ENCODE measurements at regions not wholly inside any gene's neighbourhood (a gene's known extent, or its start where the extent isn't known, plus 50 kb on each side); places are given as distances from the start of the nearest gene placed in this dataset.

DNA sequence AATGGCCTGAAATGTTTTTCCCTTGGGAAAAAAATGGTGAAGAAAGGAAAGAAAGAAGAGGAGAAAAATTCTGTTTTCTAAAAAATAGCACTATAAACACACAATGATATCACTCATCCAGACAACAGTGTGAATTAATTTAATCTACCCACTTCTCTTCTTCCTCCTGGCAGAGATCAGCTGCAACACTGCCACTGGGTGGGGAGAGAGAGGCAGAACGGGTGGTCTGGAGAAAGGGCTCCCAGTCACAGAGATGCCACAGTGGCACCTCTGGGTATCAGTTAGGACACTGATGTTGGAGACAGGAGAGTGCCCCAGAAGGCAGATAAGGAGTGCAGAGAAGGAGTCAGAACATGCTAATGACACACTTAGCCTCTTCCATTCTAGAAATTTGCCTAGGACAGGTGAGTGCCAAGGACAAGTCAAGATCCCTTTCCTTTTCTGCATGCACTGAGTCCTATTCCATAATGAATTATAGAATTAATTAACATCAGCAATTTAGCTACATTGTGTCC lies 168.6 kb downstream of the SUCLA2 start:
- Histone ChIP-seq H3K4me1 (ENCODE audit: control insufficient read depth, insufficient read depth, low read length) (no peaks in the 10 kb centered on the region), H3K4me3 (ENCODE audit: low read depth, low read length) (no peak overlapping the region), H3K9me3 (ENCODE audit: control insufficient read depth, insufficient read depth, low read length) (no peaks in the 10 kb centered on the region), H3K27ac (ENCODE audit: low read depth, low read length) (no peak overlapping the region), H3K27me3 (ENCODE audit: control insufficient read depth, insufficient read depth, low read length) (no peaks in the 10 kb centered on the region), H3K36me3 (ENCODE audit: control insufficient read depth, insufficient read depth, low read length) (no peaks in the 10 kb centered on the region)
- no peak for DNase-seq (ENCODE audit: low read depth in 4 of 6, low spot score in 6 of 6)
- WGBS (ENCODE audit: insufficient coverage): no CpG with 5 or more reads among the region's 1 CpG

DNA sequence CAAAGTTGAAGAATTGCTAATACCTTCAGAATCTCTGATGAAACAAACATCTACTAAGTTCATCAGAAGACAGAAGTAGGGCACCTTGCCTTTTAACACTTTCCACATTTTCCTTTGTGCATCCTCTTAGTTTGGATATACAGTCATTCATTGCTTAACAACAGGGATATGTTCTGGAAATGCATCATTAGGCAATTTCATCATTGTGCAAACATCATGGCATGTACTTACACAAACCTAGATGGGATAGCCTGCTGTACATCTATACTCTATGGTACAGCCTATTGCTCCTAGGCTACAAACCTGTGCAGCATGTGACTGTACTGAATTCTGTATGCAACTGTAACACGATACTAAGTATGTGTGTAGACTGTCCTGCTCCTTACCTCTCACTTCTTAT lies 169.8 kb downstream of the SUCLA2 start:
- Histone ChIP-seq H3K9me3 (ENCODE audit: control insufficient read depth, insufficient read depth, low read length) (no peaks in the 10 kb centered on the region), H3K36me3 (ENCODE audit: control insufficient read depth, insufficient read depth, low read length) (no peaks in the 10 kb centered on the region), H3K27me3 (ENCODE audit: control insufficient read depth, insufficient read depth, low read length) (no peaks in the 10 kb centered on the region), H3K4me3 (ENCODE audit: low read depth, low read length) (no peak overlapping the region), H3K27ac (ENCODE audit: low read depth, low read length) (no peak overlapping the region), H3K4me1 (ENCODE audit: control insufficient read depth, insufficient read depth, low read length) (no peaks in the 10 kb centered on the region)
- no CpG with 5 or more reads among the region's 1 CpG for WGBS (ENCODE audit: insufficient coverage)
- no peak for DNase-seq (ENCODE audit: low read depth in 4 of 6, low spot score in 6 of 6)

DNA sequence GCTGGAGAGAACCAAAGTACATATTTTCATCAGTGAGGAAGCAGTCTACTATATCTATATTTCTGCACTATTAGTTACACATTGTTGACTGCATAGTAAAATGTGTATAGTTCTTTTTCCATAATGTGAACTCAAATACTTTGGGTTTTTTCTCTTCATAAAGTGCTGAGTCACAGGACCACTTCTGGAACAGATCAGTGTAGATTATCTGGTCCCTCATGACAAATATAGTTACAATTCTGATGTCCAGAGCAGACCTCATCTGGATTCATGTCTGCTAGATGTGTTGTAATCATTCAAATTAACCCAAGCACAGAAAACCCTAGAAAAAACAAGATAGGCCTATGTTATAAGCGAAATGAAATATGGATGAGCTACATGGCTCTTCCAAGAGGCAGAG lies 171.4 kb downstream of the SUCLA2 start:
- DNase-seq (ENCODE audit: low read depth in 4 of 6, low spot score in 6 of 6): no peak
- Histone ChIP-seq H3K4me1 (ENCODE audit: control insufficient read depth, insufficient read depth, low read length) (no peaks in the 10 kb centered on the region), H3K36me3 (ENCODE audit: control insufficient read depth, insufficient read depth, low read length) (no peaks in the 10 kb centered on the region), H3K27me3 (ENCODE audit: control insufficient read depth, insufficient read depth, low read length) (no peaks in the 10 kb centered on the region), H3K9me3 (ENCODE audit: control insufficient read depth, insufficient read depth, low read length) (peaks cover 3% of the 10 kb centered on the region), H3K4me3 (ENCODE audit: low read depth, low read length) (no peak overlapping the region), H3K27ac (ENCODE audit: low read depth, low read length) (no peak overlapping the region)
- WGBS (ENCODE audit: insufficient coverage): 100% methylated on average over 1 of the region's 1 CpG

DNA sequence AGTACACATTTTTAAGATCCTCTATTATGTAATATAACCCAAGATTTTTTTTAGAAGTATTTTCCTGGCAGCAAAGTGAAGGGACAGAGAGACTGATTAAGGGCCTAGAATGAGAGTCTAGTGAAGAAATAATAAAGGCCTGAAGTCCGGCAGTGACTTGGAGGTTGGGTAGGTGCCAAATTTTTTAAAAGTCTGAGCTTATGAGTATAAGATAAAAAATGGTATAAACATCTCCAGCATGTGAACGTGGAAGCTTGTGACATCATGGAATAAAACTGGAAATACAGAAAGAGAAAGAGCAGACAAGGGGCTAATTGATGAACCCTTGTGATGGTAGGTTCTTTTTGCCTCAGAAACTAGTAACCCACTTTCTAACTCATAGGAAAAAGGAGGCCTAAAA lies 174.6 kb downstream of the SUCLA2 start:
- 89% methylated on average over 1 of the region's 2 CpGs for WGBS (ENCODE audit: insufficient coverage)
- DNase-seq (ENCODE audit: low read depth in 4 of 6, low spot score in 6 of 6): no peak
- Histone ChIP-seq H3K9me3 (ENCODE audit: control insufficient read depth, insufficient read depth, low read length) (peaks cover 3% of the 10 kb centered on the region), H3K4me3 (ENCODE audit: low read depth, low read length) (no peak overlapping the region), H3K36me3 (ENCODE audit: control insufficient read depth, insufficient read depth, low read length) (no peaks in the 10 kb centered on the region), H3K4me1 (ENCODE audit: control insufficient read depth, insufficient read depth, low read length) (no peaks in the 10 kb centered on the region), H3K27me3 (ENCODE audit: control insufficient read depth, insufficient read depth, low read length) (no peaks in the 10 kb centered on the region), H3K27ac (ENCODE audit: low read depth, low read length) (no peak overlapping the region)

DNA sequence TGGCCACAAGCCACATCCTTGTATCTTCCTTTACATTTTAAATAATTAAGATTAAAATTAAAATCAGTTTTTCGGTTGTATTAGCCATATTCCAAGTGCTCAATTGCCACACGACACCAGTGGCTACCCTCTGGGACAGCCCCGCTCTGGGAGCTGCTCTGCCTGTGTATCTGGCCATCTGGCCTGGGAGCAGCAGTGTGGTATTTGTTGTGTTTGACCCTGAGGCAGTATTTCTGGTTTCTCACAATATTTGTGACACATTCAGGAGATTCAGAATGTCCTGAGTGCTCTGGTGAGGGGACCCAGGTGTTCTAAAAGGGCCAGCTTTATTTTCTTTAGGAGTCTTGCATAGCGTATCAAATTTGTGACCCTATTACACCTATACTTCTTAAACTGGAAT lies 179.0 kb downstream of the SUCLA2 start:
- no peak overlapping the region for H3K27ac ChIP-seq (ENCODE audit: low read depth, low read length)
- no peaks in the 10 kb centered on the region for H3K36me3 ChIP-seq (ENCODE audit: control insufficient read depth, insufficient read depth, low read length)
- no peaks in the 10 kb centered on the region for H3K27me3 ChIP-seq (ENCODE audit: control insufficient read depth, insufficient read depth, low read length)
- no peak overlapping the region for H3K4me3 ChIP-seq (ENCODE audit: low read depth, low read length)
- no peak for DNase-seq (ENCODE audit: low read depth in 4 of 6, low spot score in 6 of 6)
- H3K9me3 ChIP-seq (ENCODE audit: control insufficient read depth, insufficient read depth, low read length): peaks cover 3% of the 10 kb centered on the region
- H3K4me1 ChIP-seq (ENCODE audit: control insufficient read depth, insufficient read depth, low read length): no peaks in the 10 kb centered on the region
- no CpG with 5 or more reads among the region's 4 CpGs for WGBS (ENCODE audit: insufficient coverage)

DNA sequence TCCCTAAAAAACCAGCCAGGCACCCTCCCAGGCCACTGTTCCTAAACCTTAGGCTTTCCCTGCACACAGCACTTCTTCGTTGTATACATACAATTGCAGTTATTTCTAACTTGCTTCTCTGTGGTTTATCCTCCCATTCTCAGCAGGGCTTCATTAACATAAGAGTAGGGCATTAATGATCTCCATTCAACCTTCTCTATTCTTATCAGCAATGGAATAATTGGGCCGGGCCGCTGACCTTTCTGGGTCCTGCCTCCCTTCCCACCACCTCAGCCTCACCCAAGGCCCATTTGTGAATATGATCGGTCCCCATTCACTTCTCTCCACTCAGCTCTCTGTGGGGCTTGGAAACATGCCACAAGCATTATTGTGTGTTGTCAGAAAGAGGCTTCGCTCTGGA lies 184.2 kb downstream of the SUCLA2 start:
- no peak for DNase-seq (ENCODE audit: low read depth in 4 of 6, low spot score in 6 of 6)
- Histone ChIP-seq H3K27me3 (ENCODE audit: control insufficient read depth, insufficient read depth, low read length) (no peaks in the 10 kb centered on the region), H3K4me1 (ENCODE audit: control insufficient read depth, insufficient read depth, low read length) (peaks cover 3% of the 10 kb centered on the region), H3K4me3 (ENCODE audit: low read depth, low read length) (no peak overlapping the region), H3K36me3 (ENCODE audit: control insufficient read depth, insufficient read depth, low read length) (no peaks in the 10 kb centered on the region), H3K27ac (ENCODE audit: low read depth, low read length) (no peak overlapping the region), H3K9me3 (ENCODE audit: control insufficient read depth, insufficient read depth, low read length) (no peaks in the 10 kb centered on the region)
- WGBS (ENCODE audit: insufficient coverage): 12% methylated on average over 3 of the region's 5 CpGs

DNA sequence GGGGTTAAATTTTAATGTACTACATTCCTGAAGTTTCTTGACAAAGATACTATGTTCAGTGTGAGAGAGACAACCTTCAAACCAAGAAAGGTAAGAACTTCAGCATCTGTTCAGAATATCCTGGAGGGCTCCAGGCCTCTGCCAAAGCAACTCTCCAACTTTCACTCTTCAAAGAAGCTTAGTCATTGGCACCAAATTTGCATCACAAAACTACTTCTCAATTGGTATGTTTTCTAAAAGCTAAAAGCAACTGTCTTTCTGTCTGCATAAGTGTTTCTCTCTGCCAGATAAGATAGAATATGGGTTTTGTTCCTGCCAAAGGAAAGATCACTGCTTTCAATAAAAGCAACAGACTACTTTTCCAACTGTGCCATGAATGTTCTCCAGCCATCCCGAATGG lies 187.4 kb downstream of the SUCLA2 start:
- DNase-seq (ENCODE audit: low read depth in 4 of 6, low spot score in 6 of 6): peak in 1 of 6 donors; percentile 46
- no peaks in the 10 kb centered on the region for H3K9me3 ChIP-seq (ENCODE audit: control insufficient read depth, insufficient read depth, low read length)
- peaks cover 3% of the 10 kb centered on the region for H3K4me1 ChIP-seq (ENCODE audit: control insufficient read depth, insufficient read depth, low read length)
- H3K4me3 ChIP-seq (ENCODE audit: low read depth, low read length): no peak overlapping the region
- no peak overlapping the region for H3K27ac ChIP-seq (ENCODE audit: low read depth, low read length)
- H3K27me3 ChIP-seq (ENCODE audit: control insufficient read depth, insufficient read depth, low read length): no peaks in the 10 kb centered on the region
- WGBS (ENCODE audit: insufficient coverage): no CpG with 5 or more reads among the region's 1 CpG
- H3K36me3 ChIP-seq (ENCODE audit: control insufficient read depth, insufficient read depth, low read length): no peaks in the 10 kb centered on the region

DNA sequence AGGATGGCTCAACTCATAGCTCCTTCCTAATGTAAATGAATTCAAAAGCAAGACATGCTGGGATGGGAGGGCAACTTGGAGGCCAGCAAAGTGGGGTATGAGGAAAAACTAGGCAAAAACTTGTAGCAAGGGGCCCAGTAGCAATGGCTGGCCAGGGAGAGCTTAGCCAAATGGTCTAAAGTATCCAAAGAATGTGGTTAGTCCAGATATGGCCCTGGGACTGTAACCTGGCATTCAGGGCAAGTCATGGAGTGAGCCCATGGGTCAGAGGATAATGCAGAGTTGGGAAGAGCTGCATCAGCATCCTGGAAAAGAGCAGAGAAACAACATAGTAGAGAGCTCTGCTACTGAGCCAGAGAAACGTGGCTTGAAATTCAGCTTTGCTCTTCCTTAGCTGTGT lies 191.7 kb downstream of the SUCLA2 start:
- no CpG with 5 or more reads among the region's 1 CpG for WGBS (ENCODE audit: insufficient coverage)
- Histone ChIP-seq H3K27me3 (ENCODE audit: control insufficient read depth, insufficient read depth, low read length) (no peaks in the 10 kb centered on the region), H3K9me3 (ENCODE audit: control insufficient read depth, insufficient read depth, low read length) (no peaks in the 10 kb centered on the region), H3K27ac (ENCODE audit: low read depth, low read length) (no peak overlapping the region), H3K4me3 (ENCODE audit: low read depth, low read length) (no peak overlapping the region), H3K4me1 (ENCODE audit: control insufficient read depth, insufficient read depth, low read length) (no peaks in the 10 kb centered on the region), H3K36me3 (ENCODE audit: control insufficient read depth, insufficient read depth, low read length) (no peaks in the 10 kb centered on the region)
- DNase-seq (ENCODE audit: low read depth in 4 of 6, low spot score in 6 of 6): no peak

DNA sequence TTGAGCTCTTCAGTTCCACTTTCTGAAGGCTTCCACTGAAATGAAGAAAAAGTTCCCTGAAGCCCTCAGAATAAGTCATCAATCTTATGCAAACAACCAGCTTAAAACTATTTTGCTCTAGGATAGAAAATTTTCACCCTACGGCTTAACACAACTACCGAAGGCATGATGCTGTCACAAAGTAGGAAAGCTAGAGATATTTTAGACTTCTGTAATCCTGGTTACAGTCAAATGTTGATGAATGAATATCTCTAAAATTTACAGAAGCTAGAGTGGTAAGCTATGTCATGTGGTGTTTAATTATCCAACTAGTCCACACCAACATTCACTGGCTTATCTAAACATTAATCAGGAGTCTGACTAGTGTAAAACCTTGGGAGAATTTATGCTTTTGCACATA lies 197.9 kb downstream of the SUCLA2 start:
- Histone ChIP-seq H3K4me1 (ENCODE audit: control insufficient read depth, insufficient read depth, low read length) (no peaks in the 10 kb centered on the region), H3K27me3 (ENCODE audit: control insufficient read depth, insufficient read depth, low read length) (no peaks in the 10 kb centered on the region), H3K27ac (ENCODE audit: low read depth, low read length) (no peak overlapping the region), H3K36me3 (ENCODE audit: control insufficient read depth, insufficient read depth, low read length) (no peaks in the 10 kb centered on the region), H3K4me3 (ENCODE audit: low read depth, low read length) (no peak overlapping the region), H3K9me3 (ENCODE audit: control insufficient read depth, insufficient read depth, low read length) (no peaks in the 10 kb centered on the region)
- no peak for DNase-seq (ENCODE audit: low read depth in 4 of 6, low spot score in 6 of 6)
- no CpG with 5 or more reads among the region's 2 CpGs for WGBS (ENCODE audit: insufficient coverage)

DNA sequence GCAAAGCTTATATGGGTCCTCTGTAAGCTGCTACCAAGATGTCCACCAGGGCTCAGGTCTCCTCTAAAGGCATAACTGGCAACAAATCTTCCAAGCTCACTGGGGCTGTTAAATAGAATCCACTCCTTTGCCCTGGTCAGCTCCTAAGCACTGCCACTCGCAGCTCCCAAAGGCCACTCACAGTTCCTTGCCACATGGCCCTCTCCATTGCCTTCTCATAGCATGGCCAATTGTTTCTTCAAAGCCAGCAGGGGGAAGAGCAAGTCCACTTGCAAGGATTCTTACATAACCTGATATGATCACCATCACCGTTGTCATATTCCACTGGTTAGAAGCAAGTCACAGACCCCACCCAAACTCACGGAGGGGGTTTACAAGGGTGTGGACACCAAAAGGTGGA lies 199.5 kb downstream of the SUCLA2 start:
- Histone ChIP-seq H3K27me3 (ENCODE audit: control insufficient read depth, insufficient read depth, low read length) (no peaks in the 10 kb centered on the region), H3K27ac (ENCODE audit: low read depth, low read length) (no peak overlapping the region)
- 87% methylated on average over 2 of the region's 3 CpGs for WGBS (ENCODE audit: insufficient coverage)

More for the DNA sequence above, 199.5 kb downstream of the SUCLA2 start:
- H3K9me3 ChIP-seq (ENCODE audit: control insufficient read depth, insufficient read depth, low read length): no peaks in the 10 kb centered on the region
- H3K4me1 ChIP-seq (ENCODE audit: control insufficient read depth, insufficient read depth, low read length): no peaks in the 10 kb centered on the region
- DNase-seq (ENCODE audit: low read depth in 4 of 6, low spot score in 6 of 6): no peak
- H3K4me3 ChIP-seq (ENCODE audit: low read depth, low read length): no peak overlapping the region
- no peaks in the 10 kb centered on the region for H3K36me3 ChIP-seq (ENCODE audit: control insufficient read depth, insufficient read depth, low read length)
